Keratinocyte (primary cell): ENCODE measurements at regions not wholly inside any gene's neighbourhood (a gene's known extent, or its start where the extent isn't known, plus 50 kb on each side); places are given as distances from the start of the nearest gene placed in this dataset.

ENCODE experiments used
- DNase-seq: peaks from one replicate; pipeline ENCODE4 v3.0.0-alpha.2; 2011; ENCODE audit warnings: low read depth, missing footprints, low spot score
- FAIRE-seq: peaks from 2 replicates; lab custom pipeline; 2011; peaks lifted over from hg19 to GRCh38; lab: Jason Lieb, UNC
- H2AFZ ChIP-seq: 2 replicates; pipeline ENCODE4 v1.6.0; 2012; ENCODE audit warnings: low read length, control low read depth, inconsistent platforms; ENCODE audit not compliant: control insufficient read depth
- H3K27ac ChIP-seq: 2 replicates; pipeline ENCODE4 v1.5.1; 2011; ENCODE audit warnings: low read length; ENCODE audit not compliant: control insufficient read depth, insufficient read depth
- H3K27me3 ChIP-seq: 3 replicates; pipeline ENCODE4 v1.6.0; 2011; ENCODE audit warnings: low read length; ENCODE audit not compliant: control insufficient read depth, insufficient read depth; ENCODE audit errors: extremely low read depth
- H3K36me3 ChIP-seq, 2 experiments: 2 replicates in 1 of 2; 3 replicates in 1 of 2; pipeline ENCODE4 v1.5.1; 2011; ENCODE audit warnings: low read length in 2 of 2, mild to moderate bottlenecking in 1 of 2; ENCODE audit not compliant: control insufficient read depth in 2 of 2, insufficient read depth in 2 of 2; ENCODE audit errors: extremely low read depth in 1 of 2
- H3K4me1 ChIP-seq: 3 replicates; pipeline ENCODE4 v1.5.1; 2011; ENCODE audit warnings: low read length; ENCODE audit not compliant: control insufficient read depth, insufficient read depth; ENCODE audit errors: extremely low read depth
- H3K4me2 ChIP-seq: 3 replicates; pipeline ENCODE4 v1.6.0; 2011; ENCODE audit warnings: low read depth, low read length; ENCODE audit not compliant: control insufficient read depth, insufficient read depth; ENCODE audit errors: extremely low read depth
- H3K4me3 ChIP-seq, 3 experiments: fragments of 200-600 bp in 1 of 3; sonication (generic) in 1 of 3; 2 replicates in 2 of 3; 3 replicates in 1 of 3; pipeline ENCODE4 v1.5.1; 2011 to 2016; ENCODE audit warnings: low read length in 3 of 3, mild to moderate bottlenecking in 3 of 3, control low read depth in 2 of 3, inconsistent platforms in 1 of 3, low read depth in 1 of 3, mixed read lengths in 1 of 3, mixed run types in 1 of 3, moderate library complexity in 1 of 3; ENCODE audit not compliant: control insufficient read depth in 2 of 3, insufficient read depth in 2 of 3; ENCODE audit errors: extremely low read depth in 1 of 3
- H3K79me2 ChIP-seq: 2 replicates; pipeline ENCODE4 v1.6.0; 2012; ENCODE audit warnings: low read length; ENCODE audit not compliant: control insufficient read depth, insufficient read depth
- H3K9ac ChIP-seq: 3 replicates; pipeline ENCODE4 v1.6.0; 2011; ENCODE audit warnings: low read length; ENCODE audit not compliant: control insufficient read depth, insufficient read depth; ENCODE audit errors: extremely low read depth
- H3K9me1 ChIP-seq: 3 replicates; pipeline ENCODE4 v1.6.0; 2011; ENCODE audit warnings: low read length; ENCODE audit not compliant: control insufficient read depth, insufficient read depth; ENCODE audit errors: extremely low read depth
- H3K9me3 ChIP-seq: 2 replicates; pipeline ENCODE4 v1.5.1; 2012; ENCODE audit warnings: low read depth, low read length; ENCODE audit not compliant: control insufficient read depth
- H4K20me1 ChIP-seq: 3 replicates; pipeline ENCODE4 v1.6.0; 2011; ENCODE audit warnings: low read length; ENCODE audit not compliant: control insufficient read depth, insufficient read depth; ENCODE audit errors: extremely low read depth
- EZH2 ChIP-seq: IDR thresholded peaks from one replicate; pipeline ENCODE4 v1.6.1; 2012; ENCODE audit warnings: inconsistent platforms, mild to moderate bottlenecking, low read length, moderate library complexity
- dilution Hi-C: fragments of 300-500 bp; cut with MboI; formaldehyde crosslinking; loops from one replicate; pipeline ENCODE4 v1.7.0; 2020; ENCODE audit warnings: low sequenced_read_pairs; ENCODE audit not compliant: extremely low pct_ligation_motif_present
- TF ChIP-seq, protein P1 (sequence below), 3 experiments: IDR thresholded peaks in 1 of 3; conservative IDR thresholded peaks in 1 of 3; optimal IDR thresholded peaks in 1 of 3; 2 replicates in 2 of 3; 3 replicates in 1 of 3; pipeline versions ENCODE3 to v1.5.1; 2011; ENCODE audit warnings: low read length in 3 of 3, mild to moderate bottlenecking in 3 of 3, moderate library complexity in 2 of 3, control low read depth in 1 of 3, inconsistent platforms in 1 of 3; ENCODE audit not compliant: insufficient read depth in 2 of 3; ENCODE audit errors: extremely low read depth in 1 of 3

DNA sequence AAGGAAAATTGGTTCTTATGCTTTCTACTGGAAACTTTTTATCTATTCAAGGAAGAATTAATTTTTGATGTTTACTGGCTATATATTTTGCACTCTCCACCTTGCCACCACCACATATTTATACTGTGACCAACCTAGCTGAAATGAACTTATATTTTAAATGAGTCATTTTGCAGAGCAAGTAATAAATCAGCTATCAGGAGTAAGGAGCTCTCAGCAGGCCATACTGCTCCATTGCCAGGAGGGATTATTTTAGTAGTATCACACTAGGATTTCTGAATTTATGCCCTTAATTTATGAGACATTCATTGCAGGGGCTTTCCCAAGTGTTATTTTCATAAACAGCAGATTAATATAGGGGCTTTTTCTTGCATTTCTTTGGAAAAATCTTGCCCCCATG lies 125.8 kb upstream of the CYP1B1 start:
- H3K4me1 ChIP-seq: no peaks in the 10 kb centered on the region
- dilution Hi-C loops: loop anchor here (5.0 kb wide), 1 partner anchor 61 kb away; no protein-coding TSS in a partner anchor
- no peaks in the 10 kb centered on the region for H3K9me3 ChIP-seq
- H3K27me3 ChIP-seq: no peaks in the 10 kb centered on the region
- DNase-seq: no peak
- H3K9me1 ChIP-seq: no peaks in the 10 kb centered on the region
- H3K36me3 ChIP-seq: no peaks in the 10 kb centered on the region
- no peak overlapping the region for H3K4me3 ChIP-seq
- no peak overlapping the region for H3K4me2 ChIP-seq
- no peak overlapping the region for H2AFZ ChIP-seq
- H3K9ac ChIP-seq: no peak overlapping the region
- no peaks in the 10 kb centered on the region for H4K20me1 ChIP-seq
- H3K79me2 ChIP-seq: no peaks in the 10 kb centered on the region
- FAIRE-seq: no peak
- H3K27ac ChIP-seq: no peak overlapping the region
- no peak for TF ChIP-seq EZH2
- TF ChIP-seq, protein P1, sequence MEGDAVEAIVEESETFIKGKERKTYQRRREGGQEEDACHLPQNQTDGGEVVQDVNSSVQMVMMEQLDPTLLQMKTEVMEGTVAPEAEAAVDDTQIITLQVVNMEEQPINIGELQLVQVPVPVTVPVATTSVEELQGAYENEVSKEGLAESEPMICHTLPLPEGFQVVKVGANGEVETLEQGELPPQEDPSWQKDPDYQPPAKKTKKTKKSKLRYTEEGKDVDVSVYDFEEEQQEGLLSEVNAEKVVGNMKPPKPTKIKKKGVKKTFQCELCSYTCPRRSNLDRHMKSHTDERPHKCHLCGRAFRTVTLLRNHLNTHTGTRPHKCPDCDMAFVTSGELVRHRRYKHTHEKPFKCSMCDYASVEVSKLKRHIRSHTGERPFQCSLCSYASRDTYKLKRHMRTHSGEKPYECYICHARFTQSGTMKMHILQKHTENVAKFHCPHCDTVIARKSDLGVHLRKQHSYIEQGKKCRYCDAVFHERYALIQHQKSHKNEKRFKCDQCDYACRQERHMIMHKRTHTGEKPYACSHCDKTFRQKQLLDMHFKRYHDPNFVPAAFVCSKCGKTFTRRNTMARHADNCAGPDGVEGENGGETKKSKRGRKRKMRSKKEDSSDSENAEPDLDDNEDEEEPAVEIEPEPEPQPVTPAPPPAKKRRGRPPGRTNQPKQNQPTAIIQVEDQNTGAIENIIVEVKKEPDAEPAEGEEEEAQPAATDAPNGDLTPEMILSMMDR (optimal IDR thresholded peaks at IDR 0.05 in 1 of 3, IDR thresholded peaks at IDR 0.05 in 1 of 3, conservative IDR thresholded peaks at IDR 0.05 in 1 of 3; ENCODE audit: extremely low read depth in 1 of 3, insufficient read depth in 2 of 3, low read length in 3 of 3): no peak

DNA sequence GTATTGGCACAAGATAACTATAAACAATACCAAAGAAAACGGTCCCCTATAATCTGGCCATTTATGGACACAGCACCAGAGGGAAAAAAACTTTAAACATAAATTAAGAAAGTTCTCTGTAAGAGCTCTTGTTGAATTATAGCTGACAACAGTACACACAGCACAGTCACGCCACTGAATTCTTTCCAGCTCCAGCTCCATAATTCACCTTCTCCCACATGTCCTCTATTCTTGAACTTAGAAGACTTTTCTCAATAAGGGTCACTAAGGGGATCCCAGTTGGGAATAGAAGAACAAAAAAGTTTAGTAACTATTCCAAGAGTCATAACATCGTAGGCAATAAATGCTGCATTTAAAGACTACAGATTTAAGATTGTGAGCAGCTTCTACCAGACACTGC lies 124.6 kb upstream of the CYP1B1 start:
- Histone ChIP-seq H3K4me3 (no peak overlapping the region), H3K9ac (no peak overlapping the region), H3K79me2 (no peaks in the 10 kb centered on the region), H3K4me2 (no peak overlapping the region), H3K36me3 (no peaks in the 10 kb centered on the region), H3K9me1 (no peaks in the 10 kb centered on the region), H4K20me1 (no peaks in the 10 kb centered on the region), H3K4me1 (no peaks in the 10 kb centered on the region), H3K27me3 (no peaks in the 10 kb centered on the region), H2AFZ (no peak overlapping the region), H3K27ac (no peak overlapping the region), H3K9me3 (no peaks in the 10 kb centered on the region)
- dilution Hi-C loops: loop anchor here (5.0 kb wide), 1 partner anchor 62 kb away; no protein-coding TSS in a partner anchor
- TF ChIP-seq, protein P1 (optimal IDR thresholded peaks at IDR 0.05 in 1 of 3, IDR thresholded peaks at IDR 0.05 in 1 of 3, conservative IDR thresholded peaks at IDR 0.05 in 1 of 3; ENCODE audit: extremely low read depth in 1 of 3, insufficient read depth in 2 of 3, low read length in 3 of 3): no peak
- no peak for TF ChIP-seq EZH2
- FAIRE-seq: no peak
- no peak for DNase-seq
